GM19395 (cell line): ENCODE measurements at regions not wholly inside any gene's neighbourhood (a gene's known extent, or its start where the extent isn't known, plus 50 kb on each side); places are given as distances from the start of the nearest gene placed in this dataset.
"Not testable (repeated sequence)": the region's sequence is repeated elsewhere in the genome, so short reads cannot be mapped to it uniquely, and the experiment has no call there.

Source experiments
- ATAC-seq: cut with Tn5 transposase; IDR thresholded peaks from one replicate; pipeline ENCODE4 v1.9.1; 2021; ENCODE audit warnings: mild to moderate bottlenecking, moderate library complexity; ENCODE audit not compliant: unreplicated experiment

DNA sequence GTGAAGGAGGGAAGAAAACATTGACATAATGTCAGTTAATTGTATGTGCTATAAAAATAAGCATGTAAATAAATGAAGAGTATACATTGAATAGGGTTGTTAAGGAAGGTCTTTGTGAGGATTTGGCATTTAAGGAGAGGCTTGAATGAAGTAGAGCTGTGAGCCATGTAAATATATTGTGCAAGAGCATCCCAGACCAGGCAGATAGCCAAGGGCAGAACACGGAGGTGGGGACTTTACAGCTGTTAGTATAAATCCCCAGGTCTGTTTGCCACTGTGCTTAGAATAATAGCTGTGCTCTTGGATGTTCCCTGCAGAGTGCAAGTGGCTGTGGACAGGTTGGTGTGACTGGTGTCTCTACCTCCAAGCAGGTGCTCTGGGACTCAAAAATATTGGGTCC, 211.7 kb downstream of the LRRC70 start:
- no peak for ATAC-seq

GRCh38 chr5:62786099-62786498, 207.5 kb downstream of the LRRC70 start:
- ATAC-seq: no peak

- no peak for ATAC-seq
Measured at GRCh38 chr5:62785588-62785987, 207.0 kb downstream of the LRRC70 start.

DNA sequence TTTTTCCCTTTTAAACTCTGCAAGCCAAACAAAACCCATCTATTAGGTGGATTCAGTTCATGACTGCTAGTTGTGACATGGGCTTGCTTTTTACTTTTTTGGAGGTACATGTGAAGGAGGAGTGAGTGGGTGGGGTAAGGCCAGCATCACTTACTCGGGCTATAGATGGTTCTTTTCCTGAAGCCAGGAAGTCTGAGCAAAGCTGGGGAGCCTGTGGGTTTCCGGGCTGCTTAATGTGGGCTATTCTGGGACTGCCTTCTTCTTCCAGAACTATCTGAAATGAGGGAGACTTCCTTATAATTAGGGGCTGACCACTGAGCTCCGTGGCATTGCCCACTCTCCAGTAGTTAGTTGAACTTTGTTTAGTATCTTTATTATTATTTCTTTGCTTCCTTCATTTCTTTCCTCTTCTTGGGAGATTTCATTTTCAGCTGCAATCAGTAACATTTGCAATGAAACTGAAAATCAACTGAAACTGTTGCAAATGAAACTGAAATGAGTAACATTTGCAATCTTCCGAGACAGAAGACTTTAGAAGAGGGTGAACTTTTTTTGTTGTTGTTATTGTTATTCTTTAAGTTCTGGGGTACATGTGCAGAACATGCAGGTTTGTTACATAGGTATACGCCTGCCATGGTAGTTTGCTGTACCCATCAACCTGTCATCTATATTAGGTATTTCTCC, 204.9 kb downstream of the LRRC70 start:
- peak; percentile 82 for ATAC-seq

GRCh38 chr5:62780888-62781287, 202.3 kb downstream of the LRRC70 start:
- ATAC-seq: no peak

DNA sequence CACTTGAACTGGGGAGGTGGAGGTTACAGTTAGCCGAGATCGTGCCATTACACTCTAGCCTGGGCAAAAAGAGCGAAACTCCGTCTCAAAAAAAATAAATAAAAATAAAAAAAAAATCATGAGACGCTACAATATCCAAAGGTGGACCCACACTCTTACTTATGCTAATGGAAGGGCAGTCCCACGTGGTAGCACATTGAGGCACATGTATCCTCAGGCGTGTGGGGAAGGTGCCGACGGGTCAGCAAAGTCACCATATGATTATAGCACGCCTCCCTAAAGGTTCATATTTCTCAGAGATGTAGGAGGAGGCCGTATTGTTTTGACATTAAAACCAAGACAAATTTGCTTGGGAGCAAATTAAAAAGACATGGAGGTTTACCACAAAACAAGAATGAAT, 201.6 kb downstream of the LRRC70 start:
- ATAC-seq: no peak

- ATAC-seq: peak; percentile 57
Measured at GRCh38 chr5:62779010-62779422, 200.4 kb downstream of the LRRC70 start.

DNA sequence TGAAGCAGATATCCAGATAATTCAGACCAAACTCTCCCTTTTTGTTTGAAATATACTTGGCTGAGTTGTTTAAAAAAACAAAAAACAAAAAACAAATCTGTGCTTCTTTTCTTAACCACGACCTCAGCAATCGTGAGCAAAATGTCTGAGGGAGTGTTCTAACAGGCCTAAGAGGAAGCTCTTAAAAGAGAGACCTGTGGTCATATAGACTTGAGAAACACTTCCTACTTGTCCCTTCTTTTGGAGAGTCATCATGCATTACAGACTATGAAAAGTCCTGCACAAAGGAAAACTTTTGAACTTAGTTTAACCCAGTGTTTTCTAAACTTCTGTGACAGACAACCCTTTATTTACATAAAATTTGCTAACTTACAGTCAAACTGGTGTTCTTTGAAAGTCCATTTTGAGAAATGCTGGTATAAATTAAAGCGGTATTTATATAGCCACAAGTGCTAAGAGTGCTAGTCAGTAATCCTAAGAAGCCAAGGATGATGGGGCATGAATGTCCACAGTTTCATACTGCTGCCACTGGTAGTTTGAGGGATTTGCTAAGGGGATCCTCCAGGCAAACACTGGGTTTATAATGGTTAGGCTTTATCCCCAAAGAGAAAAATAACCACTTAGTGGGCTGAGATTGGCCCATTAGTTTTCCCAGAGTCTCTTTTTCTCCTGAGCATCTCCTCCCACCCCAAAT, 199.8 kb downstream of the LRRC70 start:
- ATAC-seq: peak; percentile 48

- ATAC-seq: not testable (repeated sequence)
Measured at GRCh38 chr5:62777081-62777480, 198.5 kb downstream of the LRRC70 start.

DNA sequence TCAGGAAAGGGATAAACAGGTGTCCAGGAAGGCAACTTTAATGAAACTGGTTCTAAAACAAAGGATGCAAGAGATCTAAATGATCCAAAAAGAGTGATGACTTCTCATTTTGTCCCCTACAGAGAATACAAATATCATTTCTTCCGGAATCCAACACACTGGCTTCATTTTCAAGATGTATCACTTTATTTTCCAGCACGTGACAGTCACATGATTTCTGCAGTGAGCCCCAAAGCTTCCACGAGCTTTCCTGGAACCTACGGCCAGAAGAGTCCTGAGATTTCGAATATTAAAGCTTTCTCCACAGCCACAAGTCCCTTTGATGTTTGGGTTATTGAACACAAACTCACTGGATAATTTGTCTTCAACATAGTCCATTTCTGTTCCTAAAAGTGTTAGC, 198.0 kb downstream of the LRRC70 start:
- ATAC-seq: not testable (repeated sequence)

DNA sequence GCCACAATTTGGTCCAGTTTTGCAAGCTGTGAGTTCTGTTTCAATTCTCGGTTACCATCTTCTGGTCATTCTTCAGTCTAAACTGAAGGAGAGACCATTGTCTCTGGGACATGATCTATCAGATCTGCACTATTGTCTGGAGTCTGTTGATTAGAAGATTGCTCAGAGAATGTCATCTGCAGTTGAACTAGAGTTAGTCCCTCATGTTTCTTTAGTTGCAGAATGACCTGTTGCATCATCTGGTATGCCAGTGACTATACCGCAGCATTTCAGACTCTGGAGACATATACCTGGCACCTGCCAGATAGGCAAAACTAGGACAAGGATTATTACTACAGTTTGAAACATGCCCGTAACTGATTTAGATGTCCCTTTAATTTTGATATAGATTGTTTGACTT, 194.8 kb downstream of the LRRC70 start:
- no peak for ATAC-seq

GRCh38 chr5:62771341-62771740, 192.7 kb downstream of the LRRC70 start:
- ATAC-seq: no peak

DNA sequence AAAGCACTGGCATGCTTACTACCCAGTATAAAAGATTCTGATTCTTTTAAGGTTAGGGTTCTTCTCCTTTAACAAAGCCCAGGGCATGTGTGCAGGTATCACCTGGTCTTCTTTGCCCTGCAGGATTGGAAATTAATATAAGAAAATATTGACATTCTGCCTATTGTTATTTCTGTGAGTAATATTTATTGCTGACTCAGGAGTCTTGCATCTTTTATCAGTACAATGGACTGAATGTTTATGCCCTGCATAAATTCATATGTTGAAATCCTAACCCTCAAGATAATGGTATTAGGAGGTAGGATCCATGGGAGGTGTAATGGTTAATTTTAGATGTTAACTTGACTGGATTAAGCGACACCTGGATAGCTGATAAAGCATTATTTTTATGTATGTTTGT, 189.0 kb downstream of the LRRC70 start:
- no peak for ATAC-seq

DNA sequence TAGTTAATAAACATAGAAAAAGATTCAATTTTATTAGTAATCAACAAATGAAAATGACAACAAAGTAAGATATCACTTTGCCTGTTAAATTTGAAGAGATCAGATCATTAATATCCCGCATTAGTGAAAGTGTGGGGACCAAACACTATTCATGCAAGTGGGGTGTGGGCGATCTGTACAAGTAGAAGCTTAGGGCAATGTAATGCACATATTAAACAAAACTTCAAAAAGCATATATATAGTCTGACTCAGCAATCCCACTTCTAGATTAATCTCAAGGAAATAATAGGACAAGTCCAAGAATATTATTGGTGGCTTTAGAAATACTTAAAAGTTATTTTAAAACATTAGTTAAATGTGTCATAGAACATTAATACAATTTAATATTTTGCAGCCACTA, 188.5 kb downstream of the LRRC70 start:
- no peak for ATAC-seq

- no peak for ATAC-seq
Measured at GRCh38 chr5:62762503-62762902, 183.9 kb downstream of the LRRC70 start.

DNA sequence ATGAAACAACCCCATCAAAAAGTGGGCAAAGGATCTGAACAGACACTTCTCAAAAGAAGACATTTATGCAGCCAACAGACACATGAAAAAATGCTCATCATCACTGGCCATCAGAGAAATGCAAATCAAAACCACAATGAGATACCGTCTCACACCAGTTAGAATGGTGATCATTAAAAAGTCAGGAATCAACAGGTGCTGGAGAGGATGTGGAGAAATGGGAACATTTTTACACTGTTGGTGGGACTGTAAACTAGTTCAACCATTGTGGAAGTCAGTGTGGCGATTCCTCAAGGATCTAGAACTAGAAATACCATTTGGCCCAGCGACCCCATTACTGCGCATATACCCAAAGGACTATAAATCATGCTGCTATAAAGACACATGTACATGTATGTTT, 179.1 kb downstream of the LRRC70 start:
- ATAC-seq: not testable (repeated sequence)

GRCh38 chr5:62752998-62753367, 174.4 kb downstream of the LRRC70 start:
- not testable (repeated sequence) for ATAC-seq

DNA sequence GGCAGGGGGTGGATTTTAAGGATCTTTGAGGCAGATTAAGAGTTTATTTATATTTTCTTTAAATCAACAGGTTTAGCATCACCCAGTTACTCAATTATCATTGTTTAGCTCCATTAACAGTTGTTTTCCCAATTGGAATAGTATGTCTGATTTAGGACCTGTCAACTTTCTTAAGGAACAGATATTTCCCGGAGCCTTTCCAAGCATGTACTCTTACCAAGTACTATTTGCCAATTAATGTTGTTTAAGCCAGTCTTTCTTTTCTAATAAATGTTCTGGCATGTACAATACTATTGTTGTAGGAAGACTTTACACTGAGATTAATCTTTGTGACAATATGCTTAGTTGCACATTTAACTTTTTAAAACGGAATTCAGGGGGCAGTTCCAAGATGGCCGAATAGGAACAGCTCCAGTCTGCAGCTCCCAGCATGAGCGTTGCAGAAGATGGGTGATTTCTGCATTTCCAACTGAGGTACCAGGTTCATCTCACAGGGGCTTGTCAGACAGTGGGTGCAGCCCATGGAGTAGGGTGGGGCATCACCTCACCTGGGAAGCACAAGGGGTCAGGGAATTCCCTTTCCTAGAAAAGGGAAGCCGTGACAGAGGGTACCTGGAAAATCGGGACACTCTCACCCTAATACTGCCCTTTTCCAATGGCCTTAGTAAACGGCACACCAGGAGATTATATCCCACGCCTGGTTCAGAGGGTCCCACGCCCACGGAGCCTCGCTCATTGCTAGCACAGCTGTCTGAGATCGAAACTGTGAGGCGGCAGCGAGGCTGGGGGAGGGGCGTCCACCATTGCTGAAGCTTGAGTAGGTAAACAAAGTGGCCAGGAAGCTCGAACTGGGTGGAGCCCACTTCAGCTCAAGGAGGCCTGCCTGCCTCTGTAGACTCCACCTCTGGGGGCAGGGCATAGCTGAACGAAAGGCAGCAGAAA, 173.7 kb downstream of the LRRC70 start:
- not testable (repeated sequence) for ATAC-seq

DNA sequence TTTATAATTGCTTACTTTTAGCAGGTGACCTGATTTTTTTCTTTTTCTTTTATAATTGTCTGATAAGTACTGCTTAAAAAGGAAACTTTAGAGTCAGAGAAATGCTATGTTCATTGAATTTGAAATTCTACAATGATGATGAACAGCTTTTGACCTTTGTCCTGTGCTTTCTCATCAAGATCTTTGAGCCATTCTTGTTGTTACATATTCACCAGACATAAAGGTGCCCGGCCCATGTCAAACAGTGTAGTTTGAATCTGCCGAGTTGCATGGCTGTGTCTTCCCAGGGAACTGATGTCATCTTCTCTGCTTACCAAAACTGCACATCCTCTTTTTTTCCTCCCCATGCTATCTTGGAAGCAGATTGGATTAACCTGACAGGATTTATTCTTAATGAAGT, 163.6 kb downstream of the LRRC70 start:
- ATAC-seq: no peak

- ATAC-seq: no peak
Measured at GRCh38 chr5:62741761-62742160, 163.1 kb downstream of the LRRC70 start.

GRCh38 chr5:62737766-62738165, 159.1 kb downstream of the LRRC70 start:
- ATAC-seq: no peak
